GM18508 (cell line): ENCODE measurements at regions not wholly inside any gene's neighbourhood (a gene's known extent, or its start where the extent isn't known, plus 50 kb on each side); places are given as distances from the start of the nearest gene placed in this dataset.

ENCODE experiments used
- ATAC-seq: cut with Tn5 transposase; IDR thresholded peaks from one replicate; pipeline ENCODE4 v1.9.1; 2021; ENCODE audit warnings: moderate number of reproducible peaks; ENCODE audit not compliant: insufficient read depth, unreplicated experiment

DNA sequence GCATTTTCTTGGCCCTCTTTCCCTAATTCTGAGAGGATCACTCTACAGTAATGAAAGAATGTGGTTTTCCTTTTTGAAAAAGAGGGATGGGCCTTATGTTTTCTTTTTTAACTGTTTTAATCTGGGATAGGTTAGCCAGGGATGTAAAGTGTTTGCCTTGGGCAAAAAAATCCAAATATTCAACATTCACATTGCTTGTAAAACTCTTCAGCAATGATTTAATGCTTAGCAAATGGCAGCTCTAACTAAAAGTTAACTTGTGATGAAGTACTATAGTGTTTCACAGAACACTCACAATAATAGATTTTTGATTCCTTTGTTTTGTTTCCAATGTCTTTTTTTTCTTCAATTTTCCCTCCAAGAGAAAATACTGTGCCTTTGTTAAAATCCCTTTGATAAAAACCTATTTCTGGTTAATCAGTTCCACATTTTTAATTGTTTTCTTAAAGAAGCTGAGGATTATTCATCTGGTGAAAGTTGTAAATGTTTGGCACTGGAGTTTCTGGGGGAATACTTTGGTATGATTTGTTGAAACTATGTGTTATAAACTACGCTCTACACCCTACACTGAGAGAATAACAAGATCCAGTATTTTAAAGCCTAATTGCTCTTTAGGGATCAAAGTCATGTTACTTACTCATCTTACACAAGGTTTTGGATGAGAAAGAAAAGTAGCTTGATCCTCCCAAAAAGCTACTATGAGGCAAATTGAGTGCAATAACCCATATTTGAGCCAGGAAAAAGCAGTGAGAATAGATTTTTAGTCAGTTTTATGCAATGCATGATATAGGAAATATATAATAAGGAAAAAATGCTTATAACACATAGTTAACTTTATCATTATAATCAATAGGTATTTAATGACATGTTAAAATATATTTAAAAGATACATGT, 335.8 kb downstream of the EPHA7 start:
- no peak for ATAC-seq

DNA sequence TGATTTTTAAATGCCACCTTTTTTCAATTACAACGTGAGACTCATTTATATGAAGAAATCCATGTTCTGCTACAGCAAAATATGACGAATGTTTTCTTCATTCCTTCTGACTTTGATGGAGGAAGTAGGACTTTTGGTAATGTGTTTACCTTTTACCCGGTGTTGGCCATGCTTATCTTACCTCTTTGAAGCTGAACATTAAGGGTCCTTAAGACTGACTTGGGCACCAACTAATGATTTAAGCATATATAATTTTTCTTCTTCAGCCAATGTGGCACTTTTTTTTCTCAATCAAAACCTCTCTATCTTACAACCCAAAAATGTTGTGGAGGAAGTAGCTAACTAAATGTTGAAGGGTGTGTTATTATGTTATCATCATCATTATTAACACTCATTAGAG, 337.5 kb downstream of the EPHA7 start:
- no peak for ATAC-seq

DNA sequence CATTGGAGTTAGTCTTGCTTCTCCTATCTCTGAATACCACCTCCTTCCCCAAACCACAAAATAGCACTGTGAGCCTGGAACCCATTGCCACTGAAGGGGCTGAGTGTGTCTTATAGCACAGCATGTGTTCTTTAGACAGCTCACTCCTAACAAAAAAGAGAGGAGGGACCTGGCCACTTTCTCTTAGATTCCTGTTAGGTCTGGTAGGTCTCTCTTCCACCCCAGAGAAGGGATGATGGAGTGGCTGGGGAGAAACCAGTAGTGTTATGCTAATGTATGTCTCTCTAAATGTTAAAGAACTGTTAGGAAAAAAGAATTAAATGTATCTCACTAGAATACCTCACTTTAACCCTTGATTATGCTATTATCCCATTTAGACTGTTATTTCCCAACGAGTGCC, 340.3 kb downstream of the EPHA7 start:
- no peak for ATAC-seq

GRCh38 chr6:93073811-93074210, 345.5 kb downstream of the EPHA7 start:
- ATAC-seq: no peak

- no peak for ATAC-seq
Measured at GRCh38 chr6:93069856-93070255, 349.5 kb downstream of the EPHA7 start.

DNA sequence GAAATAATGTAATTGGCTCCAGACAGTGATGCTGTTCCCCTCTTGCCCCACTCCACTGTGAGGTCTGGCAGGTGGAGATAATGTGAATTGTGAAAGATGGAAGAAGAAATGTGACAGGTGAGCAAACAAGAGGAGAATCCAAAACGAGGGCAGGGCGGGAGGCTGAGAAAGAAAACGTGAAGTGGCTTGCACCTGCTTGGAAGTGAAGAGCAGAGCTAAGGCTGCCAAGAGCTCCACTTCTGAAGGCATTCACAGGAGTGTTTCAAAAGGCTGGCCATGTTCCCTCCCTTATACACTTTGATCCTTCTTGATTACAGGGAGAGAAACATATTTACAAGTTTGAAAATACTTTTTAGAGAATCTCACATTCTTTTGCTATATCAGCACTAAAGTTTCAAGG, 359.4 kb downstream of the EPHA7 start:
- no peak for ATAC-seq

DNA sequence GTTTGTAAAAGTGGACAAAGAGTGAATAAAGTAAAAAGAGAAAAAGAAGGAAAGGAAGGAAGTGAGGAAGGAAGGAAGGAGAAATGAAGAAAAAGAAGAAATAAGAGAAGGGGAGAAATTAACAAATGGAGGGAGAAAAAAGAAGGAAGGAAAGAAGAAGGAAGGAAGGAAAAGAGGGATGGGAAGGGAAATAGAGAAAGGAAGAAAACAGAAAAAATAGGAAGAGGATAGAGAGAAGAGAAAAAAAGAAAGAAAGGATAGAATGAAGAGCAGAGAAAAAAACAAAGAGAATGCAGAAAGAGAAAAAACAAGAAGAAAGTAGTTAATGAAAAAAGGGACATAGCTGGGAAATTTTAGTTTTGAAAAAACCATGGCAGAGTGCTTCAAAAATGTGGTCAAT, 361.8 kb downstream of the EPHA7 start:
- ATAC-seq: no peak

- ATAC-seq: no peak
Measured at GRCh38 chr6:93048381-93048780, 371.0 kb downstream of the EPHA7 start.

GRCh38 chr6:93047033-93047432, 372.3 kb downstream of the EPHA7 start:
- ATAC-seq: no peak

- ATAC-seq: no peak
Measured at GRCh38 chr6:93045156-93045555, 374.2 kb downstream of the EPHA7 start.

DNA sequence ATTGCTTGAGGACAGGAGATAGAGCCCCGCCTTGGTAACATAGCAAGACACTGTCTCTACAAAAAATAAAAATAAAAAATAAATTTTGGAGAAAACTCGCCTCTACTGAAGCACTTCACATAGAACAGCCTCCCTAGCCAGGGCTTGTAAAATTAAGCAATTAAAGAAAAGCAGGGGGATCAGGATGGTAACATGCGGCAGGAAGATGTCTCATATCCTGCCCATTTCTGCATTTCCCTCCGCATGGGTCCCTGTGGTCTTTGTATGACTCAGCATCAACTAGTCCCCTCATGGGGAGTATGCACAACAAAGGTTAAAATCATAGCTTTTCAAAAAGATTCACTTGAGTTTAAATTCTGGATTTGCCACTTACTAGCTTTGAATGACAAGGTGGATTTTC, 379.0 kb downstream of the EPHA7 start:
- no peak for ATAC-seq

DNA sequence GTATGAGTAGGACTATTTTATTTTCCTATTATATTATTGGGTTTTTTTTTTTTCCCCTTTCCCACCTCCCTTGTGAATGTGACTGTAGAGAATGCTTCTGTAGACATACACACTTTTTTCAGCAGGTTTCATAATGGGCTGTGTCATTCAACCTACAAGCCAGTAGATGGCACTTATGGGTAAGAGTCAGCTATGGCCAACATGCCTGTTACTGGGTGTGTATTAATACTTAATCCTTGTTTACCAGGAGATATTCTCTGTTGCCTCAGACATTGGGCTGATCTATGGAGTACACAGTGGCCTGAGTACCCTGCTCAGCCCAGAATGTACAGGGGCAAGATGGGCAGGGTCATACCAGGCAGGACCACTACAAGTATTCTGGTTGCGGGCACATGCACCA, 382.5 kb downstream of the EPHA7 start:
- ATAC-seq: no peak

DNA sequence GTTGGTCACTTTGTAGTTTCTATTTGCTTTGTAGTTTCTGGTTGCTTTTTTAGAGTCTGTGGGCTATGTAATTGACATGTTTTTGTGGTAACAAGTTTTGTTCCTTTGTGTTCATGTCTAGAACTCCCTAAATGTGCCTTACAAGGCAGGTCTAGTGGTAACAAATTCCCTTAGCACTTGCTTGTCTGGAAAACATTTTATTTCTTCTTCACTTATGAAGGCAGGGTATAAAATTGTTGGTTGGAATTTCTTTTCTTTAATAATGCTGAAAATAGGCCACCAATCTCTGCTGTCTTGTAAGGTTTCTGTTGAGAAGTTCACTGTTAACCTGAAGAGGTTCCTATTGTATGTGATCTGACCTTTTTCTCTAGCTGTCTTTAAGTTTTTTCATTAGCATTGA, 383.6 kb downstream of the EPHA7 start:
- no peak for ATAC-seq

DNA sequence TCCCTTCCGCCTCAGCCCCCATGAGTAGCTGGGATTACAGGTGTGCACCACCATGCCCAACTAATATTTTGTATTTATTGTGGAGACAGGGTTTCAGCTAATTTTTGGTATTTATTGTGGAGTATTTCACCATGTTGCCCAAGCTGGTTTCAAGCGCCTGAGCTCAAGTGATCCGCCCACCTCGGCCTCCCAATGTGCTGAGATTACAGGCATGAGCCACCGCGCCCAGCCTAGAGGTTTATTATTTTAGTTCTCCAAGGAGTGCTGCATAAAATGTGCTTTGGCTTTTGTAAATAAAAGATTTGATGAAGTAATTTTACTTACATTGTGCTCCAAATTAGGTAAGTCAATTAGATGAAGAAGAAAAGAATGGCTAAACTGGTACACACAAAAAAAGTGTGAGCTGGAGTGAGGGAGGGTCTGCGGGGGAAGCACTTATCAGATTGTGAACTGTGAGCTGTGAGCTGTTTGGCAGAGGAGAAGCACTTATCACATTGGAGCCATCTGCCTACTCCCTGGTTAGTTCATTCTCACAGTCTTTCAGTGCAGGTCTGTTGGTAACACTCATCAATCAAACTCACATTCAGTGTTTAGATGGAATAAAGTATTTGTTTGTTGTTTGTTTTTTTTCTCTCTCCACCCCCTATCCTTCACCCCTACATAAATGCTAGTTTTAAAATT, 398.0 kb downstream of the EPHA7 start:
- no peak for ATAC-seq

DNA sequence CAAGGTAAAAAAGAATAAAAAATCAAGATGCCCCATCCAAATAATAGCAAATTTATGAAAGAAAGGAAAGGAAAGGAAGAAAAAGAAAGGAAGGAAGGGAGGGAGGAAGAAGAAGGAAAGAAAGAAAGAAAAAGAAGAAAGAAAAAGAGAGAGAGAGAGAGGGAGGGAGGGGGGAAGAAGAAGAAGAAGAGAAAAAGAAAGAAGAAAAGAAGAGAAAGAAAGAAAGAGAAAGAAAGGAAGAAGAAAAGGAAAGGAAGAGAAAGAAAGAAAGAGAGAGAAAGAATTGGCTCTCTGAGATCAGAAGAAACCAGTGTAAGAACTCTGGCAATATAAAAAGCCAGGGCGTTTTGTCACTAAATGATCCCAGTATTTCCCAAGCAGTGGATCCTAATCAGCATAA, 401.7 kb downstream of the EPHA7 start:
- no peak for ATAC-seq

- no peak for ATAC-seq
Measured at GRCh38 chr6:93017213-93017612, 402.1 kb downstream of the EPHA7 start.

- no peak for ATAC-seq
Measured at GRCh38 chr6:93013054-93013453, 406.3 kb downstream of the EPHA7 start.

DNA sequence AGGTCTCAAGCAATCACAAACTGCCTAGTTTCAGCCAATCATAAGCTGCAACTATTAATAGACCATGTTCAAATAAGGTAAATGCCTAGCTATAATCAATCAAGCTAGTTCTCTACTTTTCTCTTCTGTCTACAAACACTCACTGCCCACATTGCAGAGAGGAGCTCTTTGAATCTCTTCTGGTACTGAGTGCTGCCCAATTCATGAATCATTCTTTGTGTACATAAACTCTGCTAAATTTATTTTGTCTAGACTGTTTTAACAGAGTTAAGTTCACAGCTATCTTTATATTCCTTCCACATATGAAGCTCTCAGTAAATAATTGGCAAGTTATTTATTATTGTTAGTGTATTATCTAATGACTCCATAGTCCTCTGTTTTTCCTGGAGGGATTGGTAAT, 411.0 kb downstream of the EPHA7 start:
- ATAC-seq: no peak

- no peak for ATAC-seq
Measured at GRCh38 chr6:92989656-92990055, 429.7 kb downstream of the EPHA7 start.

DNA sequence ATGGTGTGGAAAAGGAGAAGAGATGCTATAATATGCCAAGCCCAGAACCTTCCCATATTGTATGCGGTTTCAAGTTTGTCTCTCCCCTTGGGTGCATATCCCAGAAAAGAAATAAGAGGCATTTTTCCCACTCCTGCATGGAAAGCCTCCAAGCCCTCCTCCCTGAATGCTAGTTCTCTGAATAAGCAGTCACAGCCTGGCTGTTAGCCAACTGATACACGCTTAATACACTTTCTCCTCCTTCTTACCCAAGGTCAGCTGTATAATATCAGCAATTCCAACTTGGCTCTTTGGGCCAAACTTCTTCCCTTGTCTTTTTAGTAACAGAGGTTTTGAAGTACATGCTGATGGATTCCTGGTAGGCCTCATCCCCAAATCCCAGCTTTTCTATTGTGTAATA, 440.1 kb downstream of the EPHA7 start:
- no peak for ATAC-seq

DNA sequence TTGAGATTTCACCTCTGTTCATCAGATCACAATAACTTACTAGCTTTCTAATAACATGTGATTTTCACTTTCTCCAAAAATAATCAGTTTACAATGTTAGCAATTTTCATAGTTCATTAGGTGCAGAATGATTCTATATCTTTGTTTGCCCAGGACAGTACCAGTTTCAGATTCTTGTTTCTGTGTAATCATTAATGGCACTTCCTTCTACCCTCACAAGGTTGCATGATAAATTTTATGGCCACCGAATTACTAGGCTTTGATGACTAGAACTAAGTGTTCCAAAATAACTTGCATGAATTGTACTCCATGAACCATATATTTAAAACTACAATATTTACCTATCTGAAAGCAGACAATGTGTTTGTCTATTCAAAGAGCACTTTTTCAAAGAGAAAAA, 442.3 kb downstream of the EPHA7 start:
- peak; percentile 79 for ATAC-seq

DNA sequence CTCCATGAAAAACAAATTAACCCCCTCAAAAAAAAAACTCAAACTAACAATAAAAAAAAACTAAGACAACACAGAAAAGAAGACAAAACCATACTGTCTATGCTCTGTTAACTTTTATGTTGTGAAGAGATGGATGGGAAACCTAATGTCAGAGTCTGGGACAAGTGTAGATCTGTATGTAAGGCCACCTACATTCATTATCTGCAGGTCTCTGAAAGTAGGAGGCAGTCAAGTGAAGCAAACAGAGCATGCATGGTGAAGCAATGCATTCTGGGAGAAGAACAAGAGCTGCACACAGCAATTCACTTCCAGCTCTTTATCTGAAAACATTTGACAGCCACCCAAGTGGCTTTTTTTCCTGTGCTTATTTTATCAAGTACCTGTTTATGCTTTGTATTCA, 452.0 kb downstream of the EPHA7 start:
- no peak for ATAC-seq
